Ascending aorta (tissue), 2 donors: ENCODE measurements at regions not wholly inside any gene's neighbourhood (a gene's known extent, or its start where the extent isn't known, plus 50 kb on each side); places are given as distances from the start of the nearest gene placed in this dataset.

ENCODE experiments used
- DNase-seq, 2 donors: peaks; one replicate each; pipeline ENCODE4 v3.0.0-alpha.2; 2019; ENCODE audit warnings: low spot score in 2 of 2
- H3K27ac ChIP-seq, 2 donors: fragments of 200-600 bp; sonication (generic); one replicate each; pipeline ENCODE4 v1.5.1; 2016 to 2017; ENCODE audit warnings: mild to moderate bottlenecking in 1 of 2
- H3K27me3 ChIP-seq: fragments of 200-600 bp; sonication (generic); one replicate; pipeline ENCODE4 v1.5.1; 2017
- H3K36me3 ChIP-seq, 2 donors: fragments of 200-600 bp; sonication (generic); one replicate each; pipeline ENCODE4 v1.5.1; 2016
- H3K4me1 ChIP-seq, 2 donors: fragments of 200-600 bp; sonication (generic); one replicate each; pipeline ENCODE4 v1.5.1; 2016 to 2017; ENCODE audit warnings: mild to moderate bottlenecking in 1 of 2
- H3K4me3 ChIP-seq, 2 donors: fragments of 200-600 bp; sonication (generic); one replicate each; pipeline ENCODE4 v1.5.1; 2016 to 2017; ENCODE audit warnings: mild to moderate bottlenecking in 1 of 2
- H3K9me3 ChIP-seq, 2 donors: fragments of 200-600 bp; sonication (generic); one replicate each; pipeline ENCODE4 v1.5.1; 2016
- intact Hi-C: fragments of 100-400 bp; cut with DNase I; formaldehyde crosslinking; loops from one replicate; pipeline ENCODE4 v1.15.1; 2023
- TF ChIP-seq, protein P1 (sequence below), 3 experiments: fragments of 200-600 bp in 2 of 3; fragments of 450-650 bp in 1 of 3; sonication (generic) in 2 of 3; IDR thresholded peaks; one replicate each; pipeline ENCODE4 v1.5.1; 2016 to 2019; ENCODE audit warnings: antibody characterized with exemption in 3 of 3, mild to moderate bottlenecking in 1 of 3, moderate library complexity in 1 of 3

DNA sequence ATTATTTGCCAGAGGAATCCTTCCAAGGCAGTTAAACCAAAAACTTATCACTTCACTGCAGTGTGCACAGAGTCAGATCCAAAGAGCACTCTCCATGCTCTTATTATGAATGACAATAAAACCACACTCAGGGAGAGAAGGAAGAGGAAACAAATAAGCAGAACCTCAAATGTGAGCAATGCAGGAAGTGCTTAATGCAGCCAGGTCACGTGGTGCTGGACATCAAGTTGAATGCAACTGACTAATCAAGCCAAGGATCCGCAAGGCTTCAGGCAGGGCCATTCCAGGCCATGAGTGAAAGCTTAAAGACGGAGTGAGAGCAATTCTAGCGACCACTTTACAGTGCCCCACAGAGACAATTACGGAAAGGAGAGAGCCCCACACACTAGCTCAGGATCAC is 230.4 kb upstream of the PUM3 start:
- H3K27me3 ChIP-seq = no peaks in the 10 kb centered on the region
- DNase-seq = no peak
- H3K9me3 ChIP-seq = peaks cover 0 to 4% of the 10 kb centered on the region in 2 donors
- H3K4me1 ChIP-seq = no peaks in the 10 kb centered on the region
- TF ChIP-seq, protein P1, sequence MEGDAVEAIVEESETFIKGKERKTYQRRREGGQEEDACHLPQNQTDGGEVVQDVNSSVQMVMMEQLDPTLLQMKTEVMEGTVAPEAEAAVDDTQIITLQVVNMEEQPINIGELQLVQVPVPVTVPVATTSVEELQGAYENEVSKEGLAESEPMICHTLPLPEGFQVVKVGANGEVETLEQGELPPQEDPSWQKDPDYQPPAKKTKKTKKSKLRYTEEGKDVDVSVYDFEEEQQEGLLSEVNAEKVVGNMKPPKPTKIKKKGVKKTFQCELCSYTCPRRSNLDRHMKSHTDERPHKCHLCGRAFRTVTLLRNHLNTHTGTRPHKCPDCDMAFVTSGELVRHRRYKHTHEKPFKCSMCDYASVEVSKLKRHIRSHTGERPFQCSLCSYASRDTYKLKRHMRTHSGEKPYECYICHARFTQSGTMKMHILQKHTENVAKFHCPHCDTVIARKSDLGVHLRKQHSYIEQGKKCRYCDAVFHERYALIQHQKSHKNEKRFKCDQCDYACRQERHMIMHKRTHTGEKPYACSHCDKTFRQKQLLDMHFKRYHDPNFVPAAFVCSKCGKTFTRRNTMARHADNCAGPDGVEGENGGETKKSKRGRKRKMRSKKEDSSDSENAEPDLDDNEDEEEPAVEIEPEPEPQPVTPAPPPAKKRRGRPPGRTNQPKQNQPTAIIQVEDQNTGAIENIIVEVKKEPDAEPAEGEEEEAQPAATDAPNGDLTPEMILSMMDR (IDR thresholded peaks at IDR 0.05) = no peak
- intact Hi-C loops = no loop called here
- H3K4me3 ChIP-seq = no peak overlapping the region
- H3K36me3 ChIP-seq = no peaks in the 10 kb centered on the region
- no peak overlapping the region for H3K27ac ChIP-seq

GRCh38 chr9:3066591-3066990 is 222.7 kb upstream of the PUM3 start:
- no peaks in the 10 kb centered on the region for H3K4me1 ChIP-seq
- H3K36me3 ChIP-seq = no peaks in the 10 kb centered on the region
- no peak for DNase-seq
- H3K27ac ChIP-seq = no peak overlapping the region
- peaks cover 0 to 4% of the 10 kb centered on the region in 2 donors for H3K9me3 ChIP-seq
- intact Hi-C loops = no loop called here
- H3K27me3 ChIP-seq = no peaks in the 10 kb centered on the region
- no peak overlapping the region for H3K4me3 ChIP-seq
- TF ChIP-seq, protein P1 (IDR thresholded peaks at IDR 0.05) = no peak

DNA sequence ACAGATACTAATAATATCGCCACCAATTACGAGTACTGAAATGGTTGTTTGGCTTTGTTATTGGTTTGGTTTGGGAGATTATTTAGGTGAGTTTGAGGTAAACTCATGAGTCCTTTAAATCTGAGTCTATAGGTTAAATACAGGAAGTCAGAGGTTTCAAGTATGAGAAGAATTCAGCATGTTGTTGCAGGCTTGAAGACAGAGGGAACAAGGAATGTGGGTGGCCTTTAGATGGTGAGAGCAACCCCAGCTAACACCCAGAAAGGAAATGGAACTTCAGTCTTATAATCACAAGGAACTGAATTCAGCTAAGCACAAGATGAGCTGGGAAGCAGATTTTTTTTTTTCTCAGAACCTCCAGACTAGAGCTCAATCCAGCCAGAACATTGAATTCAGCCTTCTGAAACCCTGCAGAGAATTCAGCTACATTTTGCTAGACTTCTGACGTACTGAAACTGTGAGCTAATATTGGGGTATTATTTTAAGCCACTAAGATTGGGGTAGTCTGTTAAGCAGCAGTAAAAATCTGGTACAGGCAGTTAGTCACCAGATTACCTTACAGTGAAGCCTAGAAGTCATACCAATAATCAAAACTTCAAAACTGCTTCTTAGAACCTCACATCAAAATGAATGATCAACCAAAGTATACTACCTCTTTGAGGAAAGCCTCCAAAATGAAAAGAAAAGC is 216.0 kb upstream of the PUM3 start:
- intact Hi-C loops = no loop called here
- no peaks in the 10 kb centered on the region for H3K4me1 ChIP-seq
- H3K4me3 ChIP-seq = no peak overlapping the region
- no peaks in the 10 kb centered on the region for H3K9me3 ChIP-seq
- no peak for DNase-seq
- H3K36me3 ChIP-seq = no peaks in the 10 kb centered on the region
- no peaks in the 10 kb centered on the region for H3K27me3 ChIP-seq
- no peak overlapping the region for H3K27ac ChIP-seq
- TF ChIP-seq, protein P1 (IDR thresholded peaks at IDR 0.05) = no peak

DNA sequence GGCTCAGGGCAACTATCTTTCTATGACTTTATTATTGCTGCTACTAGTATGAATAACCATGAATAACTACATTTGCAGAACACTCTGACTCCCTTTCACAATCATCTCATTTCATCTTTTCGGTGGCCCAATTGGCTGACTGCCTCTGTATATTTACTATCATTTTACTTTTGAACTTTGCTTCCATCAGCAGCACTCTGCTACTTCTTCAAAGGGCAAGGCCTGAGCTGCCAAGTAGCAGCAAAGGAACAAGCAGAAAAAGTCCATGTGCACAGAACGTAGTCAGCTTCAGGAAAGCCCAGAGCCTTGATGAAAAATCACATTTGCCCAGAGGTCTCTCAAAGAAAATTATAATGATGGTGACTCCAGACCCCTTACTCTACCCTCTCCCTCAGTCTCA is 214.5 kb upstream of the PUM3 start:
- Histone ChIP-seq H3K27ac (no peak overlapping the region), H3K27me3 (no peaks in the 10 kb centered on the region), H3K36me3 (no peaks in the 10 kb centered on the region), H3K9me3 (no peaks in the 10 kb centered on the region), H3K4me1 (no peaks in the 10 kb centered on the region), H3K4me3 (no peak overlapping the region)
- no peak for DNase-seq
- TF ChIP-seq, protein P1 (IDR thresholded peaks at IDR 0.05) = no peak
- intact Hi-C loops = no loop called here

DNA sequence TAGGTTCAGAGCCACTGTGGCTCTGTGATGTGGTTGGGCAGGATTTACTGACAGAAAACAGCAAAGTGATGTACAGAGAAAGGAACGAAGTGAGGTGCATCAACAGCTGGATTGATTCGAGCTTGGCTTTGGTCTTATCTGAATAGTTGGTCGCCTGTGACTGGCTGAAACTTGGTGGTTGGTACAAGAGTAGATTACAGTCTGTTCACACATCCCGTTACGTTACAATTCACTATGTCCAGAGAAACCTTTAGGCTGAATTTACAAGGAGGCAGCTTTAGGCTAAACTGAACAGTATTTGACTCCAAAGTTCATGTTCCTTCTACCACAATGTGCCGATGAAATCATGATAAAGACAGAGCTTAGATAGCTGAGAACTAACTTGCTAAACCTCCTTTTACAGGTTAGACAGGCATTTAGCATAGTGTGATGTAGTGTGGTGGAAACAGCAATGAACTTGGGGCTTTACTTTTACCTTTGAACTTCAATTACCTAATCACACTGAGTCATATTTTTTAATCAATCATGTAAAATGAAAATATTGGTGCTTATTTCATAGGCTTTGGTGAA is 210.2 kb upstream of the PUM3 start:
- Histone ChIP-seq H3K36me3 (no peaks in the 10 kb centered on the region), H3K9me3 (no peaks in the 10 kb centered on the region), H3K4me3 (no peak overlapping the region), H3K4me1 (no peaks in the 10 kb centered on the region), H3K27me3 (no peaks in the 10 kb centered on the region), H3K27ac (no peak overlapping the region)
- intact Hi-C loops = no loop called here
- no peak for DNase-seq
- TF ChIP-seq, protein P1 (IDR thresholded peaks at IDR 0.05) = no peak
